ENCODE measurements at regions not wholly inside any gene's neighbourhood (a gene's known extent, or its start where the extent isn't known, plus 50 kb on each side); places are given as distances from the start of the nearest gene placed in this dataset.
"Not testable (repeated sequence)": the region's sequence is repeated elsewhere in the genome, so short reads cannot be mapped to it uniquely, and the experiment has no call there.

- H3K79me2 ChIP-seq (ENCODE audit: insufficient read depth, low read length): no peaks in the 10 kb centered on the region
- H3K4me3 ChIP-seq (ENCODE audit: low read depth, low read length, poor library complexity, severe bottlenecking): no peak overlapping the region
- H3K9ac ChIP-seq (ENCODE audit: low read length): no peak overlapping the region
- H3K4me2 ChIP-seq (ENCODE audit: low read length): no peak overlapping the region
- no peaks in the 10 kb centered on the region for H3K36me3 ChIP-seq (ENCODE audit: insufficient read depth, low read length)
- no peaks in the 10 kb centered on the region for H3K4me1 ChIP-seq (ENCODE audit: insufficient read depth, low read length, severe bottlenecking)
- H2AFZ ChIP-seq (ENCODE audit: low read length): no peak overlapping the region
- no peaks in the 10 kb centered on the region for H4K20me1 ChIP-seq (ENCODE audit: insufficient read depth, low read length)
- no peak for TF ChIP-seq EZH2 (IDR thresholded peaks at IDR 0.05; ENCODE audit: borderline replicate concordance, low read length)
- TF ChIP-seq CTCF (IDR thresholded peaks at IDR 0.05; ENCODE audit: low read length): no peak
- H3F3A ChIP-seq (ENCODE audit: insufficient read depth, low read length): no peaks in the 10 kb centered on the region
- H3K27me3 ChIP-seq (ENCODE audit: insufficient read depth, low read length): no peaks in the 10 kb centered on the region
- H3K27ac ChIP-seq (ENCODE audit: low read depth, low read length, poor library complexity, severe bottlenecking): no peak overlapping the region
- no peaks in the 10 kb centered on the region for H3K9me3 ChIP-seq (ENCODE audit: low read length)
- no peaks in the 10 kb centered on the region for H3K9me2 ChIP-seq (ENCODE audit: low read depth, low read length)
These were observed 76.8 kb upstream of the SOX13 start for GRCh38 chr1:203996126-203996525.

GRCh38 chr1:203998571-203998970 is 74.3 kb upstream of the SOX13 start:
- not testable (repeated sequence) for H3K36me3 ChIP-seq (ENCODE audit: insufficient read depth, low read length); H3K4me3 ChIP-seq (ENCODE audit: low read depth, low read length, poor library complexity, severe bottlenecking); H3K4me2 ChIP-seq (ENCODE audit: low read length); H2AFZ ChIP-seq (ENCODE audit: low read length); H3K27me3 ChIP-seq (ENCODE audit: insufficient read depth, low read length); H3K27ac ChIP-seq (ENCODE audit: low read depth, low read length, poor library complexity, severe bottlenecking); H3K9ac ChIP-seq (ENCODE audit: low read length); H3K9me3 ChIP-seq (ENCODE audit: low read length); H3K9me2 ChIP-seq (ENCODE audit: low read depth, low read length); H3K79me2 ChIP-seq (ENCODE audit: insufficient read depth, low read length); H3F3A ChIP-seq (ENCODE audit: insufficient read depth, low read length); H3K4me1 ChIP-seq (ENCODE audit: insufficient read depth, low read length, severe bottlenecking); H4K20me1 ChIP-seq (ENCODE audit: insufficient read depth, low read length)

GRCh38 chr1:203999618-204000017 is 73.3 kb upstream of the SOX13 start:
- Histone ChIP-seq H3F3A (ENCODE audit: insufficient read depth, low read length) (no peaks in the 10 kb centered on the region), H3K36me3 (ENCODE audit: insufficient read depth, low read length) (no peaks in the 10 kb centered on the region), H3K9me2 (ENCODE audit: low read depth, low read length) (no peaks in the 10 kb centered on the region), H4K20me1 (ENCODE audit: insufficient read depth, low read length) (no peaks in the 10 kb centered on the region), H3K9ac (ENCODE audit: low read length) (no peak overlapping the region), H3K27ac (ENCODE audit: low read depth, low read length, poor library complexity, severe bottlenecking) (no peak overlapping the region), H3K9me3 (ENCODE audit: low read length) (no peaks in the 10 kb centered on the region), H3K27me3 (ENCODE audit: insufficient read depth, low read length) (no peaks in the 10 kb centered on the region), H2AFZ (ENCODE audit: low read length) (no peak overlapping the region), H3K79me2 (ENCODE audit: insufficient read depth, low read length) (no peaks in the 10 kb centered on the region), H3K4me1 (ENCODE audit: insufficient read depth, low read length, severe bottlenecking) (no peaks in the 10 kb centered on the region), H3K4me3 (ENCODE audit: low read depth, low read length, poor library complexity, severe bottlenecking) (no peak overlapping the region), H3K4me2 (ENCODE audit: low read length) (no peak overlapping the region)
- TF ChIP-seq EZH2 (IDR thresholded peaks at IDR 0.05; ENCODE audit: borderline replicate concordance, low read length) (no peak), CTCF (IDR thresholded peaks at IDR 0.05; ENCODE audit: low read length) (no peak)

- H3F3A ChIP-seq (ENCODE audit: insufficient read depth, low read length): no peaks in the 10 kb centered on the region
- H3K9ac ChIP-seq (ENCODE audit: low read length): no peak overlapping the region
- no peak overlapping the region for H3K27ac ChIP-seq (ENCODE audit: low read depth, low read length, poor library complexity, severe bottlenecking)
- no peaks in the 10 kb centered on the region for H3K4me1 ChIP-seq (ENCODE audit: insufficient read depth, low read length, severe bottlenecking)
- no peaks in the 10 kb centered on the region for H3K9me2 ChIP-seq (ENCODE audit: low read depth, low read length)
- H3K4me2 ChIP-seq (ENCODE audit: low read length): no peak overlapping the region
- no peaks in the 10 kb centered on the region for H3K79me2 ChIP-seq (ENCODE audit: insufficient read depth, low read length)
- no peaks in the 10 kb centered on the region for H4K20me1 ChIP-seq (ENCODE audit: insufficient read depth, low read length)
- no peak overlapping the region for H3K4me3 ChIP-seq (ENCODE audit: low read depth, low read length, poor library complexity, severe bottlenecking)
- no peaks in the 10 kb centered on the region for H3K27me3 ChIP-seq (ENCODE audit: insufficient read depth, low read length)
- H3K9me3 ChIP-seq (ENCODE audit: low read length): no peaks in the 10 kb centered on the region
- no peak overlapping the region for H2AFZ ChIP-seq (ENCODE audit: low read length)
- H3K36me3 ChIP-seq (ENCODE audit: insufficient read depth, low read length): no peaks in the 10 kb centered on the region
- TF ChIP-seq CTCF (IDR thresholded peaks at IDR 0.05; ENCODE audit: low read length) (no peak), EZH2 (IDR thresholded peaks at IDR 0.05; ENCODE audit: borderline replicate concordance, low read length) (no peak)
These were observed 71.6 kb upstream of the SOX13 start for GRCh38 chr1:204001166-204001901.

All from OCI-LY1 (cell line).